Raji (cell line): ENCODE measurements at regions not wholly inside any gene's neighbourhood (a gene's known extent, or its start where the extent isn't known, plus 50 kb on each side); places are given as distances from the start of the nearest gene placed in this dataset.

ENCODE experiments used
- POLR2A ChIP-seq: IDR thresholded peaks from 2 replicates; pipeline ENCODE4 v1.6.1; 2011; ENCODE audit warnings: low read depth, low read length, control low read depth; ENCODE audit not compliant: insufficient read depth

GRCh38 chr6:16047435-16047990 lies 81.4 kb upstream of the MYLIP start:
- TF ChIP-seq POLR2A, result no peak

- TF ChIP-seq POLR2A, result no peak
These were observed 83.6 kb upstream of the MYLIP start for GRCh38 chr6:16045238-16045637.

DNA sequence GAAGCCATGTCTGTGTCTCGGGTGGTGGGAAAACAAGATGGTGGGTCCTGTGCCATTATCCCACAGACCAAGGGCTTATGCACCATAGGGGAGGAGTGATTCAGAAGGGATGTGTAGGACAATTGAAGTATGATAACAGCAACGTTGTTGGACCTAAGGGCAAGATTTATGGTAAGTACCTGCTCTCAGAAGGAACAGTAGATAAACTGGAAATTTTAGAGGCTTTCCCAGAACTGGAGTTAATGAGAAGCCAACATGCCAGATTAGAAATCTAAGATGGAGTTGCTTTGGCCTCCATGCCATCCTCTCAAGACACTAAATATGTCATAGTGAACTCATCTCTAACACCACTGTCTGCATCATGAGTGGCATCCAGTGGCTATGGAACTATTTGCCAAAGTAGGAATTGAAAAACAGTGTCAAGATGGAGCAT lies 84.7 kb upstream of the MYLIP start:
- TF ChIP-seq POLR2A, result no peak

DNA sequence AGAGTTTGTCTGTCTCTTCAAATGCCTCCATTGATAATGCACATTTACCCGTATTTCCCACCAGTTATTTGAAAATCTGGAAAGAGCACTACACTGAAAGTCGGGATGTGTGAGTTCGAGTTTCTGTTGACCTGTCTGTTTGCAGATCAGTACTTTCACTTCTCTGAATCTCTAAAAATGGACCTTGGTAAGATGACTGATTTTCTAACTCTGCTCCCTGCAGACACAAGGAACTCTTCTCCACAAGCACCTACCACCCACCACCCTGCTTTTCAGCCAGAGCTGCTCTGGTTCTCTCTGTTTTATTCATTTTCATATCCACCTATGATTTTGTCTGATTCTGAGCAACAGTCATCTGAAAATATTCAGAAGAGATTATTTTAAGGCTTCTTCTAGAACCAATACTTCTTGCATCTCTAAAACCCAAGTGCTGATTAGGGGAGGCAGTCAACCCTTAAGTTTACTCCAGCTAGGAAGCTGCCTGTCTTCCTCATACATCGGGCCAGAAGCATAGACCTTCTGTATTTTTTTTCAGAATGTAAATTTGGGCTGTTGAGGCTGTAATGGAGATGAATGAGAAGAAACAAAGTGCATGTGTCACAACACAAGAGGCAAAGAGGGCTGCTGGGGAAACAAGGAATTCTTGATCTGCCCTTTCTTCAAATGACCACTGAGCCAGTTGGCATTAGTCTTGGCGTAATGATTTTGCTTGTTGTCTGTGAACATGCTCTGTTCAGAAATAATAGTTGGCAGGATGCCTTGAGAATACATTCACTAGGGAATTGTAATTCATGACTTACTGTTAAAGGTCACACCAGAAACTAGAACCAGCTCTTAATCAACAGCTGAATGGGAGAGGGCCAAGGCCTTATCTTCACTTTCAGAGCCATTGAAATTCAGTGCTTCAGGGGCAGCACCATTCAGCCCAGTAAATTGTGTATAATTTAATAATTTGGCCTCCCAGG lies 85.4 kb upstream of the MYLIP start:
- TF ChIP-seq POLR2A, result no peak

DNA sequence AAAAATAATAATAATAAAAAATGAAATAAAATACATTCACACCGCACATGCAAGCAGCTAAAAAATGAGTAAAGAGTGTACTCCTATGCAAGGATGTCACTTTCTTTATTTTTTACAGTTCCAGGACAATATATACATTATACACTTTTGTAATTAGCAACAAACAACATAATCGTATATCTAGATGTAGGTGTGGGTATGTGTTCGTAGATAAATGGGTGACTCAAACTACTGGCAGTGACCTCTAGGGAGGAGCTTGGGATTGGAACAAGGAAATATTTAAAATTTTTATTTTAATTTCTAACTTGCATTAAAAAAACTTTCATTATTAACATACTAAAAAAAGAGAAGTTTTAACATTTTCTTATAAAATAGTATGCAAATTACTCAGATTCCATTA lies 86.1 kb upstream of the MYLIP start:
- no peak for TF ChIP-seq POLR2A

DNA sequence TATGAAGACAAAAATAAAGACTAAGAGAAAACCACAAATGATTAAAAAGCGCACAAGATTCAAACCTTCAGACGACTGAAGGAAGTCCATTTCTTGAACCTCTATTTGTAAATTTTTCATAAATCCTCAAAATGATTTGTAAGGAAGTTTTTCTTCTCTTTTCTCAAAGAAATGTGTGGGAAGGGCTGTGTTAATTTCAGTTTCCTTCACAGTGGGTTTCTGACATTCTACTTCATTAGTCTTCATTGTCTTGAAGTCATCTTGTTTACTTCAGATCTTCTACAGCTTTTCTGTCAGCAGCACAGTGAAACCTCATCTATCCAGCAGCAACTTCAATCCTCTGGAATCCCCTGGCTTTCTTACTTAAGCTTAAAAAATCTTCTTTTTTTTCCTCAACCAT lies 87.6 kb upstream of the MYLIP start:
- TF ChIP-seq POLR2A, result no peak

GRCh38 chr6:16040628-16040974 lies 88.3 kb upstream of the MYLIP start:
- TF ChIP-seq POLR2A, result no peak

- no peak for TF ChIP-seq POLR2A
These were observed 89.9 kb upstream of the MYLIP start for GRCh38 chr6:16038938-16039337.

- no peak for TF ChIP-seq POLR2A
These were observed 93.3 kb upstream of the MYLIP start for GRCh38 chr6:16035488-16036080.

GRCh38 chr6:16033214-16033613 lies 95.7 kb upstream of the MYLIP start:
- no peak for TF ChIP-seq POLR2A

- no peak for TF ChIP-seq POLR2A
These were observed 97.5 kb upstream of the MYLIP start for GRCh38 chr6:16031278-16031981.

GRCh38 chr6:16028966-16029365 lies 99.9 kb upstream of the MYLIP start:
- TF ChIP-seq POLR2A, result no peak

GRCh38 chr6:16020259-16020658 lies 108.6 kb upstream of the MYLIP start:
- no peak for TF ChIP-seq POLR2A

GRCh38 chr6:16019462-16019861 lies 109.4 kb upstream of the MYLIP start:
- TF ChIP-seq POLR2A, result no peak

- no peak for TF ChIP-seq POLR2A
These were observed 110.3 kb upstream of the MYLIP start for GRCh38 chr6:16018626-16019025.
